ES-I3 (cell line): ENCODE measurements at regions not wholly inside any gene's neighbourhood (a gene's known extent, or its start where the extent isn't known, plus 50 kb on each side); places are given as distances from the start of the nearest gene placed in this dataset.

Experiments
- H3K36me3 ChIP-seq: 2 replicates; pipeline ENCODE4 v1.6.1; 2013; ENCODE audit warnings: mild to moderate bottlenecking, low read length, control low read depth, moderate library complexity; ENCODE audit not compliant: insufficient read depth
- H3K4me1 ChIP-seq: 2 replicates; pipeline ENCODE4 v1.6.1; 2013; ENCODE audit warnings: mild to moderate bottlenecking, control low read depth, low read length; ENCODE audit not compliant: insufficient read depth
- H3K9ac ChIP-seq: 2 replicates; pipeline ENCODE4 v1.6.1; 2013; ENCODE audit warnings: low read depth, mild to moderate bottlenecking, low read length, moderate library complexity
- H3K9me3 ChIP-seq: 2 replicates; pipeline ENCODE4 v1.6.1; 2013; ENCODE audit warnings: mild to moderate bottlenecking, low read length, moderate library complexity; ENCODE audit not compliant: control insufficient read depth, insufficient read depth

GRCh38 chr9:75707191-75707590 lies 183.3 kb upstream of the PCSK5 start:
- Histone ChIP-seq H3K9ac (no peak overlapping the region), H3K36me3 (no peaks in the 10 kb centered on the region), H3K4me1 (no peaks in the 10 kb centered on the region), H3K9me3 (no peaks in the 10 kb centered on the region)

GRCh38 chr9:75709698-75710097 lies 180.8 kb upstream of the PCSK5 start:
- H3K4me1 ChIP-seq = no peaks in the 10 kb centered on the region
- no peaks in the 10 kb centered on the region for H3K36me3 ChIP-seq
- no peak overlapping the region for H3K9ac ChIP-seq
- H3K9me3 ChIP-seq = no peaks in the 10 kb centered on the region

- H3K9me3 ChIP-seq = no peaks in the 10 kb centered on the region
- no peaks in the 10 kb centered on the region for H3K4me1 ChIP-seq
- no peaks in the 10 kb centered on the region for H3K36me3 ChIP-seq
- no peak overlapping the region for H3K9ac ChIP-seq
Observed at GRCh38 chr9:75712700-75713099, 177.8 kb upstream of the PCSK5 start.

GRCh38 chr9:75713335-75713734 lies 177.1 kb upstream of the PCSK5 start:
- Histone ChIP-seq H3K36me3 (no peaks in the 10 kb centered on the region), H3K4me1 (no peaks in the 10 kb centered on the region), H3K9ac (no peak overlapping the region), H3K9me3 (no peaks in the 10 kb centered on the region)

- H3K36me3 ChIP-seq = no peaks in the 10 kb centered on the region
- H3K9me3 ChIP-seq = no peaks in the 10 kb centered on the region
- no peaks in the 10 kb centered on the region for H3K4me1 ChIP-seq
- H3K9ac ChIP-seq = no peak overlapping the region
Observed at GRCh38 chr9:75715360-75715759, 175.1 kb upstream of the PCSK5 start.

GRCh38 chr9:75718677-75719076 lies 171.8 kb upstream of the PCSK5 start:
- H3K9me3 ChIP-seq = no peaks in the 10 kb centered on the region
- H3K36me3 ChIP-seq = no peaks in the 10 kb centered on the region
- H3K4me1 ChIP-seq = no peaks in the 10 kb centered on the region
- H3K9ac ChIP-seq = no peak overlapping the region

GRCh38 chr9:75728391-75728790 lies 162.1 kb upstream of the PCSK5 start:
- H3K36me3 ChIP-seq = no peaks in the 10 kb centered on the region
- H3K9me3 ChIP-seq = no peaks in the 10 kb centered on the region

GRCh38 chr9:75734802-75735201 lies 155.7 kb upstream of the PCSK5 start:
- H3K9ac ChIP-seq = no peak overlapping the region
- no peaks in the 10 kb centered on the region for H3K4me1 ChIP-seq
- no peaks in the 10 kb centered on the region for H3K9me3 ChIP-seq
- H3K36me3 ChIP-seq = no peaks in the 10 kb centered on the region

More at GRCh38 chr9:75728391-75728790, 162.1 kb upstream of the PCSK5 start:
- Histone ChIP-seq H3K4me1 (no peaks in the 10 kb centered on the region), H3K9ac (no peak overlapping the region)

- H3K9me3 ChIP-seq = no peaks in the 10 kb centered on the region
- H3K9ac ChIP-seq = no peak overlapping the region
- H3K4me1 ChIP-seq = no peaks in the 10 kb centered on the region
- H3K36me3 ChIP-seq = no peaks in the 10 kb centered on the region
Observed at GRCh38 chr9:75739884-75740611, 150.4 kb upstream of the PCSK5 start.

- H3K4me1 ChIP-seq = no peaks in the 10 kb centered on the region
- H3K9ac ChIP-seq = no peak overlapping the region
Observed at GRCh38 chr9:75743855-75744254, 146.6 kb upstream of the PCSK5 start.

GRCh38 chr9:75754080-75754479 lies 136.4 kb upstream of the PCSK5 start:
- Histone ChIP-seq H3K9ac (no peak overlapping the region), H3K9me3 (no peaks in the 10 kb centered on the region), H3K36me3 (no peaks in the 10 kb centered on the region), H3K4me1 (no peaks in the 10 kb centered on the region)

More at GRCh38 chr9:75743855-75744254, 146.6 kb upstream of the PCSK5 start:
- no peaks in the 10 kb centered on the region for H3K36me3 ChIP-seq
- H3K9me3 ChIP-seq = no peaks in the 10 kb centered on the region

- H3K9ac ChIP-seq = no peak overlapping the region
- H3K4me1 ChIP-seq = no peaks in the 10 kb centered on the region
- H3K9me3 ChIP-seq = no peaks in the 10 kb centered on the region
- no peaks in the 10 kb centered on the region for H3K36me3 ChIP-seq
Observed at GRCh38 chr9:75775166-75775565, 115.3 kb upstream of the PCSK5 start.

GRCh38 chr9:75775966-75776691 lies 114.3 kb upstream of the PCSK5 start:
- Histone ChIP-seq H3K4me1 (no peaks in the 10 kb centered on the region), H3K9ac (no peak overlapping the region), H3K9me3 (no peaks in the 10 kb centered on the region), H3K36me3 (no peaks in the 10 kb centered on the region)

GRCh38 chr9:75780185-75780584 lies 110.3 kb upstream of the PCSK5 start:
- no peaks in the 10 kb centered on the region for H3K36me3 ChIP-seq
- H3K4me1 ChIP-seq = no peaks in the 10 kb centered on the region
- H3K9me3 ChIP-seq = no peaks in the 10 kb centered on the region
- H3K9ac ChIP-seq = no peak overlapping the region

GRCh38 chr9:75788006-75788634 lies 102.4 kb upstream of the PCSK5 start:
- no peak overlapping the region for H3K9ac ChIP-seq
- no peaks in the 10 kb centered on the region for H3K9me3 ChIP-seq
- H3K4me1 ChIP-seq = no peaks in the 10 kb centered on the region
- H3K36me3 ChIP-seq = no peaks in the 10 kb centered on the region
